Activated CD8-positive, alpha-beta memory T cell treated with anti-CD3 and anti-CD28 coated beads for 48 hours (primary cell): ENCODE measurements at regions not wholly inside any gene's neighbourhood (a gene's known extent, or its start where the extent isn't known, plus 50 kb on each side); places are given as distances from the start of the nearest gene placed in this dataset.
"Not testable (repeated sequence)": the region's sequence is repeated elsewhere in the genome, so short reads cannot be mapped to it uniquely, and the experiment has no call there.

Source experiments
- DNase-seq, 3 experiments: peaks; one replicate each; pipeline ENCODE4 v3.0.0-alpha.2; 2020; ENCODE audit warnings: low read depth in 2 of 3, low spot score in 2 of 3

DNA sequence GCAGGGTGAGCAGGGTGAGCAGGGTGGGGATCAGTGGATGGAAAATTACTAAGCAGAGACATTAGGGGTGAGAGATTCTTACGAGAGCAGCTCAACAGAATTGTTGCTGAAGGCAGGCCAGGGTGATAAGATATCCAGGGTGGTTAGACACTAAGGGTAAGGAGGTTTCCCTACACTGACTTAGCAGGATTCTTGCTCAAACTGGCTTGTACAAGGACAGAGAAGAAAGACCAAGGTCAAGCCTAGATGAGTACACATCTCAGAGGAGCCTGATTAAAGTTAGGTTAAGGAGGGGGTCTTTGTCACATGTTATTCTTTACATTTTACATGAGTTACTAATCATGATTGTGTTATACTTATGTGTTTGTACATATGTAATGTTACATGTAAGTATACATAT, 262.8 kb upstream of the FANCL start:
- no peak for DNase-seq

DNA sequence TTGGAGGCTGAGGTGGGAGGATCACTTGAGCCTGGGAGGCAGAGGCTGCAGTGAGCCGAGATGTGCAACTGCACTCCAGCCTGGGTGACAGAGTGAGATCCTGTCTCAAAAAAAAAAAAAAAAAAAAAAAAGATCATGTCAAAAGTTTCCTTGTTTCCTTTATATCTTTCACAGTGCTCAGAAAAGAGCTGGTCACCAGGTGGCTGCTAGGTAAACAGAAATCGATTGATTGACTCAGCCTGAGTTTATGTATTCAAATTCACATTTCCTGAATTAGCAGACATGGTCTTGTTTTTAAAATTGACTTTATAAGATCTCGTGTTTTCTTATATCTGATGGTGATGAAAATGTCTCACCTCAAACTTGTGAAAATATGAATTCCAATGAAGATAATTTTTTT, 261.8 kb upstream of the FANCL start:
- no peak for DNase-seq

DNA sequence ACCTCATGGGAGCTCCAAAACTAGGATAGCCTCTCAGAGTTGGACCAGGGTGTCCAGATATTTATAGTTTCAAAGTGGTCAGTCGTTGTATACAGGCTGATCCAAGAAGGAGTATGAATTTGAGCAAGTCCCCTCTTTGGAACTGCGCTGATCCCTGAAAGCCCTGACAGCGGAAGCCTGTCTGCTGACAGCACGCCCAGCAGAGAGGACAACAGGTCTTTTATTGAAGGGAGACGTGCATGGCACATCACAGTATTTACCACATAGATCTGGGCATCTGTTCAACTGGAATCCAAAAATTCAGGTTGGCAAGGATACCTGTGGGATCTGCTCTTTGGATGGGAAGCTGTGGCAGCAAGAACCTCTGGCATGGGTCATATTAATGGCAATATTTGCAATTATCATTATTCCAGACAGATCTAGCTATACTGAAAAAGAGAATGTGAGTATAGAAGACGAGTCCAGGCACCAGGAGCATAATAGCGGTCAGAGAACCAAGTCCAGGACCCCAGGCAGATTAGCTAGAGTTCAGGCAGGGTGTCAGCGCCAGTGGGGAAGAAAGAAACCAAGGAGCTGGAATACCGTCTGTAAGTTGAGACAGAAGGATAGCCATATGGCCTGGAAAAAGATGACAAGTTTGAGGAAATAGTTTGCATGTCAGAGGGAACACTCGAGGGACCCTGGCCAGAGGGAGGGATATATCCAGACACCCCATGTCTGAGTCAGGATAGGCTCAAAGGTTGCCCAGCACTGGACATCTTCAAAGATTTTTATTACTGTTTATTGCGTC, 260.4 kb upstream of the FANCL start:
- DNase-seq: no peak

DNA sequence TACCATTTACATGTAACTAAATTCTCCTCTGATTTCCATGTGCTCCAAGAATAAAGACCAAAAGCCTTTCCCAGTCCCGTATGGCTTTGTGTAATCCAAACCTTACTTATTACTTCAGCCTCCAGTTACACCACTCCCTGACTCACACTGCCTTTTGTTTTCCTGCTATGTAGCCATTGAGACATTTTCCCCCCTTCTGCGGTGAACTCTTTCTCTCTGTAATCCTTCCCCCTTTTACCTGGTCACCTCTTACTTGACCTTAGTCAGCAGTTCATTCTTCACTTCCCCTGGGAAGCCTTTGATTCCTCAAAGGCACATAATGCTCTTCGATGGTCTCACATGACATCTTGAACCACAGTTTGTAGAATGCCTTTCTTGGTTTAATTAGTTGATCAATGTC, 256.0 kb upstream of the FANCL start:
- no peak for DNase-seq

DNA sequence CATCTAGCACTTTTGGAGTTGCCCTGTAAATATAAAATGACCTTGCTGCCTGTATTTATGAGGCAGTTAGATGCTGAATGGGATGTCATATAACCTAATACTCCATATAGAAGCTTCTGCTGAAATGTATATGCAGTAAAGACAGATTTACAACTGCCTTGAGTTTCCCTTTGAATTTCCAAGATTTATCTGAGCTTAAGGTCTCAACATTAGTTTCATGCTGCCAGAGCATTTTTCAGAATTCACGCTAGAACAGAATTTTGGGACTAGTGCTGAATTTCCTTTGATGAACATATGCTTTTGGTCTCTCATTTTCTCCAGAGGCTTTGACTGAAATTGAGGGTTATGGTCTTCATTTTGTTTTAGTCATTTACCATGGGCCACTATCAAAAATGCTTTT, 254.7 kb upstream of the FANCL start:
- DNase-seq: no peak

DNA sequence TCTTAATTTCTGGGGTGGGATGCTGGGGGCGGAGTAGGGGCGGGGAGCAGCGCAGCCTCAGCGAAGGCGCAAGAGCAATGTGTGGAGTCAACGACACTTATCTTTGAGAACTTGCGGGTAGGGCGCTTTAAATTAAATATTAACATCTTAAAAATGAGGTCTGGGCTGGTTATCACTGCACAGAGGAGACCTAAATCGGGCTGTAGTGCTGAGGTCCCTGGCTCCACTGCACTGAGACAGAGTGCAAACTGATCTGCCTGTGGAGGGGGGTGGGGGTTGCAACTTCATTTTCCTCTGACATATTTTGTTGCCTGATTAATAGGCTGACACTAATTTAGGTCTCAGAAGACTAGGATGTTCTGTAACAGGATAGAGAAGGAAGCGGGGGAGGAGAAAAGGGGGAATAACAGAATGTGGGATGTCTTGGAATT, 253.0 kb upstream of the FANCL start:
- no peak for DNase-seq

GRCh38 chr2:58484629-58485028, 243.5 kb upstream of the FANCL start:
- no peak for DNase-seq

- no peak for DNase-seq
Measured at GRCh38 chr2:58484221-58484620, 243.1 kb upstream of the FANCL start.

DNA sequence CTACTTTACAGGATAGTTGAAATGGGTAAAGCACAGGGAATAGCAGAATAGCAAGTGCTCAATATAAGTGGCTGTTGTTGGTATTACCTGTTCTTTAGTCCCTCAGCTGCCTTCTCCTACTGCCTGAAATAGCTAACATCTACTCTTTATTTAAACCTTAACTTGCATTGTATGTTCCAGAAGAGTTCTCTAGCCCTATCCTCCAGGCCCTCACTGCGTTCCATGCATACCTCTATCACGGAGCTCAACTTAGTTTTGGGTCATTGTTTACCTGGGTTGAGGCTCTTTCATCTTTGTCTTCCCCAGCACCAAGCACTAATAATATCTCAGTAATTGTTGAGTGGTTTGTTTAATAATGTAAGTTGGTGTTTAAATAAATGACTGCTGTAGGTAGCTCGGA, 242.2 kb upstream of the FANCL start:
- no peak for DNase-seq

GRCh38 chr2:58481670-58482069, 240.5 kb upstream of the FANCL start:
- DNase-seq: no peak

DNA sequence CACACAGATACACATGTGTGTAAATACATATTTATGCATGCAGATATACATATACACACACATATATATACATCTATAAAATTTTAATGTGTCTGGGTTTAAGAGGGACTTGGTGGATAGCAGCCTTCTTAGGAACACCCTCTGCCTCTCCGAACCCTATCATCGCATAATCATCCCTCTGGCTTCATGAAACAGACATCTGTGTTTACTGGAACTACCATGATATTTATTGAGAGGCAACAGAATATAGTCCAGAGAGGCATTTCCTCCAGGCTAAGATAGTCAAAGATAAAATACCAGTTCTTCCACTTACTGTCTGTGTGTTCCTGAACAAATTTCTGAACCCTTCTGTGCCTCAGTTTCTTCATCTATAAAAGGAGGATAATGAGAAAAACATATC, 239.0 kb upstream of the FANCL start:
- no peak for DNase-seq

DNA sequence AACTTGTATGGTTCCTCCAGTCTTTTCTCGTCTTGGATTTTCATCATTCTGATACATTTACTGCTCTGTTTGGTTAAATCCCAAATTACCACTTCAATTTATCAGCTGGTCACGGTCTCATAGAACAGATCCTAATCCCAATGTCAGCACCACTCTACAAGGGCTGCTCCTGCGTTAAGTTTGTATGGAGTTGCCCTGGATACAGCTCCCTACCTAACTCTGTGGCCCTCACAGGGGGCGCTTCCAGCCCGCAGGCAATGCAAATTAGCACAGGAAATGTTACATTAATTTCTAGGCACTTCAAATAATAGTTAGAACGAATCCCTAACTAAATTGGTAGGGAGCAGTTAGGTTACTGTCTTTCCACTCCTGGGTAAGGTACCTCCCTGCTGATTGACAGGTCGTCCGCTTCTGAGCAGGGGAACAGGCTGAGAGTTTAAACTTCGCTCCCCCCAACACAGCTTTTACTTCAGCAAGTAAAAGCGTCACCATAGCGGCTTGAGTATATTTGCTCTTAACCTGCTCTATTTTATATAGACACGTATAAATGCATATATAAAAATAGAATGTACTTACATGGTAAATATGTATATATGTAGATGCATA, 238.5 kb upstream of the FANCL start:
- DNase-seq: no peak

DNA sequence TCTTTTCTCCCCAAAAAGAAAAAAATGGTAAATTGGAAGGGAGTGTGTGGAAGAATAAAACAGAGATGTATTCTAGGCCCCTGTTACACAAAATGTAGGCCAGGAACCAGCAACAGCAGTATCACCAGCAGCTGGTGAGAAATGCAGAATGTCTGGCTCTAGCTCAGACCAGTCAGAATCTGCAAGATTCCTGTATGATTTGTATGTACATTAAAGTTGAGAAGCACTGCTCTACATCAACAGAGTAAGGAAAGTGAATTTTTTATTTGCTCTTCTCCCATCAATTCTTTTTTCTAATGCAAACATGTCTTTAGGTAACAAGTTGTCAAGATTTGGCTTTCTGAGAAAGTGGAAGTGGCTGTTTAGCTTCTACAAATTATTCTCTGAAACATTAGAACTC, 235.4 kb upstream of the FANCL start:
- DNase-seq: no peak

DNA sequence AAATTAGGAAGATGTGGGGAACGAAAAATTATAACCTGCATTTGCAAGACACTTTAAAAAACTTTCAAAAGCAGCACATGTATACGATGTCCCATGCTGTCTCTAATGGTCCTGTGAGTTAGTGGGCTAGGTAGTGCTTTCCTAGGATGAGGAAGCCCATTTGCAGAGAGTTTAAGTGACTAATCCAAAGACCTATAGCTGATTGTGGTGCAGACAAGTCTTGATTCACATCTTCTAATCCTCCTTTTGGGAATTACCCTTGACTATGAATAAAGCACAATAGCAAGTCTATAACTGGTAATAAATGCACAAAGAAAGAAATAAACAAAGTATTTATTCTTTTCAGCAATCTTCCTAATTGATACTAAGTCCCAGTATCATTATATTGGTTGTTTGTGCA, 234.6 kb upstream of the FANCL start:
- DNase-seq: no peak

- no peak for DNase-seq
Measured at GRCh38 chr2:58473165-58473564, 232.0 kb upstream of the FANCL start.

- DNase-seq: no peak
Measured at GRCh38 chr2:58466804-58467203, 225.7 kb upstream of the FANCL start.

- DNase-seq: not testable (repeated sequence)
Measured at GRCh38 chr2:58466021-58466420, 224.9 kb upstream of the FANCL start.

GRCh38 chr2:58460670-58461069, 219.5 kb upstream of the FANCL start:
- no peak for DNase-seq

GRCh38 chr2:58449286-58450010, 208.3 kb upstream of the FANCL start:
- no peak for DNase-seq

GRCh38 chr2:58448845-58449244, 207.7 kb upstream of the FANCL start:
- no peak for DNase-seq

DNA sequence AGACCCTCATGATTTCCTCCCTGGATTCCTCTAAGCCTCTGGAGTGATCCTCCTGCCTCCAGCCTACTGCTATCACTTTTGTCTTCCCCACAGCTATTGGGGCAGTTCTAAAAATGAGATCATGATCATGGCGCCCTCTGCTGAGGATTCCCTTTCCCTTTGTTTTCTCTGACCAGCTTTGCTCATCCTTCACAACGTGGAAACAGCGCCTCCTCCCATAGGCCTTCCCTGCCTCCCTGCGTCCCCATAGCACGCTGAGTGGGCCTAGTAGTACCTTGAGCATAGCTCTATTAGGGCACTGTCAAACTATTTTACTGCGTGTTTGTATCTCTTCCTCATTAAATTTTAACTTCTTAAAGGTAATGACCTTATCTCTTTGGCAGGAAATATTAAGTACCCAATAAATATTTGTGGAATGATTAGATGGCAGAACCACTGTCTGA, 207.0 kb upstream of the FANCL start:
- DNase-seq: no peak

DNA sequence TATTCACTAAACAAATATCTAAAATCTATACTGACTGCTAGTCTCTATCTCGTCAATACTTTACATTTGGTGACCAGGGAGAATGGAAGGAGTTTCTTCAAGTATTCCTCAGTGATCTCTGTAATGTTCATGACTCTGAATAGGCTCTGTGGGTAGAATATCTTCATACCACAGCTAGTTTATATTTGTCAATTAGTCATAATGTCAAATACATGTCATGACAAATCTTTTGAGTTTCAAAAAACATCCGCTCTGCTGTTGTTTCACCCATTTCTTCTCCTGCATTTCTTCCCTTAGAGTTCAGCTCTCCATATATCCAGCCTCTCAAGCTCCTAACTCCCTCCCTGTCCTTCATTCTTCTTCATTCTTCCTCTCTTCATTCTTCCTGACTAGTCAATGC, 206.5 kb upstream of the FANCL start:
- no peak for DNase-seq
